Stomach (tissue), 4 donors: ENCODE measurements at regions not wholly inside any gene's neighbourhood (a gene's known extent, or its start where the extent isn't known, plus 50 kb on each side); places are given as distances from the start of the nearest gene placed in this dataset.

Source experiments
- POLR2A ChIP-seq, 4 donors: fragments of 450-650 bp; IDR thresholded peaks; one replicate each; pipeline ENCODE4 v1.6.1; 2016; ENCODE audit warnings: antibody characterized with exemption in 4 of 4, control low read depth in 2 of 4, mild to moderate bottlenecking in 1 of 4, moderate library complexity in 1 of 4
- TF ChIP-seq, protein P1 (sequence below), 7 experiments: fragments of 450-650 bp in 4 of 7; fragments of 200-600 bp in 3 of 7; sonication (generic) in 3 of 7; IDR thresholded peaks; one replicate each; pipeline ENCODE4 v1.5.1; 2016 to 2019; ENCODE audit warnings: antibody characterized with exemption in 7 of 7, control low read depth in 2 of 7, mild to moderate bottlenecking in 1 of 7

DNA sequence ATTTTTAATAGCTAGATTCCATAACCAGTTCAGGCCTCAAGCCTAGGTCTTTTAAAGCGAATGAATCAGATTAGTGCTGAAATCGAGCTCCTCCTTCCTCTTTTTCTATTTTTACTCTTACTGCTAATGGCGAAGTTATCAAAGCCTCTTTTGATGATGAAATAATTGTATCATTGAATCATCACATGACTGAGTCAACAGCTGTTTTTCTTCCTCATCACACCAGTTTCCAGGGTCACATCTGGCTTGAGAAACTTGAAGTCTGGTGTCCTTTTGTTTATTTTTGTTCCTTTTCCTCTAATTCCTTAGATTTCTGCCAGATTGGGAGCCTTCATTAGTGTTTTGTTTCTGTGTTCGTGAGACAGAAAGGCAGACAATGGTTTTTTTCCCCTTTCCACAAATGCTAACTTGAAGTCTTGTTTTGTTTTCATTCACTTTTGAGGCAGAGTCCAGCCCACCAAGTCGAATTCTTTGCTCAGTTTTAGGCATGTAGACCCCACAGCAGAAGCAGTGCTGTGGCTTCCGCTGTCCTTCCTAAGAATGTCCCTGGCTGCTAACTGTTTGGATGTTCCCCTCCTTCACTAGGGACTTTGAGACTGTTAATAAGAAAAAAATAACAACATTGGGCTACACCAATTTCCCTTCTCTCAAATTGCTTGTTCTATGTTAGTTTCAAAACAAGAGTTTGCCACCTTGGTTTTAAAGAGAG, 51.9 kb upstream of the FMOD start:
- TF ChIP-seq, protein P1, sequence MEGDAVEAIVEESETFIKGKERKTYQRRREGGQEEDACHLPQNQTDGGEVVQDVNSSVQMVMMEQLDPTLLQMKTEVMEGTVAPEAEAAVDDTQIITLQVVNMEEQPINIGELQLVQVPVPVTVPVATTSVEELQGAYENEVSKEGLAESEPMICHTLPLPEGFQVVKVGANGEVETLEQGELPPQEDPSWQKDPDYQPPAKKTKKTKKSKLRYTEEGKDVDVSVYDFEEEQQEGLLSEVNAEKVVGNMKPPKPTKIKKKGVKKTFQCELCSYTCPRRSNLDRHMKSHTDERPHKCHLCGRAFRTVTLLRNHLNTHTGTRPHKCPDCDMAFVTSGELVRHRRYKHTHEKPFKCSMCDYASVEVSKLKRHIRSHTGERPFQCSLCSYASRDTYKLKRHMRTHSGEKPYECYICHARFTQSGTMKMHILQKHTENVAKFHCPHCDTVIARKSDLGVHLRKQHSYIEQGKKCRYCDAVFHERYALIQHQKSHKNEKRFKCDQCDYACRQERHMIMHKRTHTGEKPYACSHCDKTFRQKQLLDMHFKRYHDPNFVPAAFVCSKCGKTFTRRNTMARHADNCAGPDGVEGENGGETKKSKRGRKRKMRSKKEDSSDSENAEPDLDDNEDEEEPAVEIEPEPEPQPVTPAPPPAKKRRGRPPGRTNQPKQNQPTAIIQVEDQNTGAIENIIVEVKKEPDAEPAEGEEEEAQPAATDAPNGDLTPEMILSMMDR (IDR thresholded peaks at IDR 0.05): no peak
- no peak for TF ChIP-seq POLR2A (IDR thresholded peaks at IDR 0.05)
